ENCODE measurements at regions not wholly inside any gene's neighbourhood (a gene's known extent, or its start where the extent isn't known, plus 50 kb on each side); places are given as distances from the start of the nearest gene placed in this dataset.

DNA sequence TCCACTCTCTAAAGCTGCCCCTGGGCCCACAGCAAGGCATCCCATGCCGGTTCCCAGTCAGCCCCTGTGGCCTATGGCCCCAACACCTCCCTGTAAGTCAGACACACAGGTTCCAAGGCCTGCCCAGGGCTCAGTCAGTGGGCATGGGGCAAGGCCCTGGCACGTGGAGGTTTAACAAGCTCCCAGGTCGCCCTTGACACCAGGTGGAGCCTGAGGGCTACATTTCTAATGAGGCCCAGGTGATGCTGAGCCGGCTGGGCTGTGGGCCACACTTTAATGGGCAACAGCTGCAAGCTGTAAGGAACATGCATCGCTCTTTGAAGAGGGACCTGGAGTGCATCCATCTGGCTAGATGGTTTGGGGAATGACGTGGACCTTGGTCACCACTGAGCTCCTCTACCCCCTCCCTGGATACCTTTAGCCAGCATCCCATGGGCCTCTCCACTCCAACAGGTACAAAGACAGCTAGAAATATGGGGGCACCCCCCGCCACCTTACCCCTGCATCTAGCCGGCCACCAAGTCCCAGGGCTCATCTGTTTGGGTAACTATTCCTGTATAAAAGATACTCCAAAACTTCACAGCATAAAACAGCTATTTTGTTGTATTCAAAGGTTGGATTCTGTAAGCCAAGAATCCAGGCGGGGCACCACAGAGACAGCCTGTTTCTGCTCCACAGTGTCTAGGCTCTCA, 122.5 kb downstream of the OAT start:
- no peak overlapping the region for H3K4me3 ChIP-seq (ENCODE audit: low read depth, low read length)
- no peak for DNase-seq (ENCODE audit: low read depth, low spot score)
- ChIA-PET POLR2A (no interaction called here), CTCF (interaction anchor here (2.5 kb wide), 1 partner anchor 93 kb away, joined by 11 read pairs; no protein-coding TSS in a partner anchor)
- no peaks in the 10 kb centered on the region for H3K27me3 ChIP-seq (ENCODE audit: control insufficient read depth, insufficient read depth, low read length)
- TF ChIP-seq, protein P1, sequence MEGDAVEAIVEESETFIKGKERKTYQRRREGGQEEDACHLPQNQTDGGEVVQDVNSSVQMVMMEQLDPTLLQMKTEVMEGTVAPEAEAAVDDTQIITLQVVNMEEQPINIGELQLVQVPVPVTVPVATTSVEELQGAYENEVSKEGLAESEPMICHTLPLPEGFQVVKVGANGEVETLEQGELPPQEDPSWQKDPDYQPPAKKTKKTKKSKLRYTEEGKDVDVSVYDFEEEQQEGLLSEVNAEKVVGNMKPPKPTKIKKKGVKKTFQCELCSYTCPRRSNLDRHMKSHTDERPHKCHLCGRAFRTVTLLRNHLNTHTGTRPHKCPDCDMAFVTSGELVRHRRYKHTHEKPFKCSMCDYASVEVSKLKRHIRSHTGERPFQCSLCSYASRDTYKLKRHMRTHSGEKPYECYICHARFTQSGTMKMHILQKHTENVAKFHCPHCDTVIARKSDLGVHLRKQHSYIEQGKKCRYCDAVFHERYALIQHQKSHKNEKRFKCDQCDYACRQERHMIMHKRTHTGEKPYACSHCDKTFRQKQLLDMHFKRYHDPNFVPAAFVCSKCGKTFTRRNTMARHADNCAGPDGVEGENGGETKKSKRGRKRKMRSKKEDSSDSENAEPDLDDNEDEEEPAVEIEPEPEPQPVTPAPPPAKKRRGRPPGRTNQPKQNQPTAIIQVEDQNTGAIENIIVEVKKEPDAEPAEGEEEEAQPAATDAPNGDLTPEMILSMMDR (IDR thresholded peaks at IDR 0.05; ENCODE audit: low read depth, low read length), result no peak
- no peak overlapping the region for H3K27ac ChIP-seq (ENCODE audit: low read depth, low read length)
- H3K9me3 ChIP-seq (ENCODE audit: control insufficient read depth, insufficient read depth, low read length), result peaks cover 30% of the 10 kb centered on the region

DNA sequence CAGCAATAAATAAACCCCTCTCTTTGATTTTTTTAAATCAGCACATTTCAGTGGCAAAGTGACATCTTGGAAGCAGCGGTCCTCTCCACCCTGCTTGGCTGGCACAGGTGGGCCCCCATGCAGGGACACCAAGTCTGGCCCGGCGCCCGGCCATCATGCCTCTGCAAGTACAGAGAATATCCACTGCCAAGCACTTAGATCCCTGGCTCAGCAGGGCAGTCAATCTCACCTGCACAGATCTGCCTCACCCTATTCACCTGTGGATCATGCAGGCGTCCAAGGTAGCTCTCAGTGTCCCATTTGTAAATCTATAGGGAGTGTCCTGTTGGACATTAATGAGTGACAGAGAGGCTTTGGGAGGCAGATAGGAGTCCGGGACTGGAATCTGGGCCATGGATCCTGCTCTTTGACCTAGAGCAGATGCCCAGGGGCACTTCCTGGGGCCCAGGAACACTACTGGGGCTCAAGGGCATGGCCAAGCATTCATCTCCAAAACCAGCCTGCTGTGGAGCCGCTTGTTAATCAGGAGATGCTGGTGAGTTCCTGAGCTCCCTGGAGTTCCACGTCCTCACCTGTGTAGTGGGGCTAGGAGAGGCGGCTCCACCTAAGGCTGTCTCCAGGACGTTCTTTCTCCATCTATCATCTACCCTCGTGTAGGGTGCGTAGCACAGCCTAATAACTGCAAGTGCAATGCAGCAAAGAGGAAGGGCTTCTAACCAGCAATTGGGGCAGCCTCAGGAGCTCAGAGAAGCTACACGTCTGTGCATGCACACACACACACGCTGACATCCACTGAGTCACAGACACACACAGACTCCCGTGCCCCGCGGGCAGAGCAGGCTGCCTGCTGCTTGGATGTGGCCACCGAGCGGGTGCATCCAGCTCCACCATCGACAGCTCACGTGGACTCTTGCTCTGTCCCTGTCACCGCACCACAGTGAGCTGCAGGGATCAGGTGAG, 123.6 kb downstream of the OAT start:
- H3K9me3 ChIP-seq (ENCODE audit: control insufficient read depth, insufficient read depth, low read length), result peaks cover 23% of the 10 kb centered on the region
- no peak for DNase-seq (ENCODE audit: low read depth, low spot score)
- TF ChIP-seq, protein P1 (IDR thresholded peaks at IDR 0.05; ENCODE audit: low read depth, low read length), result no peak
- no peak overlapping the region for H3K27ac ChIP-seq (ENCODE audit: low read depth, low read length)
- ChIA-PET POLR2A (no interaction called here), CTCF (interaction anchor here (1.3 kb wide), 1 partner anchor 94 kb away, joined by 7 read pairs; no protein-coding TSS in a partner anchor)
- no peaks in the 10 kb centered on the region for H3K27me3 ChIP-seq (ENCODE audit: control insufficient read depth, insufficient read depth, low read length)
- no peak overlapping the region for H3K4me3 ChIP-seq (ENCODE audit: low read depth, low read length)

DNA sequence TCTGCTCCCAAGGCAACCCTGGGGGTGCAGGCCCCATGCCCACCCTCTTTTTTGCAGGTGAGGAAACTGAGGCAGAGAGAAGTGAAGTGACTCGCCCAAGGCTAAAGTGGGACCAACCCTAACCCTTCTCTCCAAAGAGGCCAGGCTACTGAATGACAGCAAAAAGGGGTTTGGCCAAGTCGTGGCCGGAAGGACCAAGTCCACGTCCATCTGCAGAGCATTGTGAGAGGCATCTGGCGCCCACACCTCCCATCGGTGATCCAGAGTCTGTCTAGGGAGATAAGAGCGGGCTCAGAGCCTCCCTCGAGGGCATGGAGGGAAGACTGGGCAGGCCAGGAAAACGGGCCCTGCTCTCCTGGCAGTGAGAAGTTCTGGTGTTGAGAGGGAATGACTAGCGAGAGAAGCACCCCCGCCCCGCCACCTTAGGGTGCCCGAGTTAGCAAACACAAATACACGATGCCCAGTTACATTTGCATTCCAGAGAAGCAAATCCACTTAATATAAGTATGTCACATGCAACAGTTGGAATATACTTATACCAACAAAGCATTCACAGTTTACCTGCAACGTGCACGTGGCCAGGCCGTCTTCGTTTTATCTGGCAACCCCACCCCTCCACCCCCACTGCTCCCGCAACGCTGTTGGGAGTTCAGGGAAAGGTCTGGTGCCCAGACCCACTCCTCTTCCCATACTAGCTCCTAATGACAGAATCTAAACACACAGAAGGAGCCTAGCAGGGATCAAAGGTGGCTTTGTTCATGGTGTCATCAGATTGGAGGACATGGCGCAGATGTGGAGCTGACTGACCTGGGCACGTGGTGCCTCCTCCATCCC, 124.9 kb downstream of the OAT start:
- no peak overlapping the region for H3K4me3 ChIP-seq (ENCODE audit: low read depth, low read length)
- TF ChIP-seq, protein P1 (IDR thresholded peaks at IDR 0.05; ENCODE audit: low read depth, low read length), result no peak
- ChIA-PET CTCF (no interaction called here), POLR2A (no interaction called here)
- no peak overlapping the region for H3K27ac ChIP-seq (ENCODE audit: low read depth, low read length)
- H3K9me3 ChIP-seq (ENCODE audit: control insufficient read depth, insufficient read depth, low read length), result peaks cover 22% of the 10 kb centered on the region; the same call in 1 of the 2 replicates
- H3K27me3 ChIP-seq (ENCODE audit: control insufficient read depth, insufficient read depth, low read length), result no peaks in the 10 kb centered on the region
- no peak for DNase-seq (ENCODE audit: low read depth, low spot score)

DNA sequence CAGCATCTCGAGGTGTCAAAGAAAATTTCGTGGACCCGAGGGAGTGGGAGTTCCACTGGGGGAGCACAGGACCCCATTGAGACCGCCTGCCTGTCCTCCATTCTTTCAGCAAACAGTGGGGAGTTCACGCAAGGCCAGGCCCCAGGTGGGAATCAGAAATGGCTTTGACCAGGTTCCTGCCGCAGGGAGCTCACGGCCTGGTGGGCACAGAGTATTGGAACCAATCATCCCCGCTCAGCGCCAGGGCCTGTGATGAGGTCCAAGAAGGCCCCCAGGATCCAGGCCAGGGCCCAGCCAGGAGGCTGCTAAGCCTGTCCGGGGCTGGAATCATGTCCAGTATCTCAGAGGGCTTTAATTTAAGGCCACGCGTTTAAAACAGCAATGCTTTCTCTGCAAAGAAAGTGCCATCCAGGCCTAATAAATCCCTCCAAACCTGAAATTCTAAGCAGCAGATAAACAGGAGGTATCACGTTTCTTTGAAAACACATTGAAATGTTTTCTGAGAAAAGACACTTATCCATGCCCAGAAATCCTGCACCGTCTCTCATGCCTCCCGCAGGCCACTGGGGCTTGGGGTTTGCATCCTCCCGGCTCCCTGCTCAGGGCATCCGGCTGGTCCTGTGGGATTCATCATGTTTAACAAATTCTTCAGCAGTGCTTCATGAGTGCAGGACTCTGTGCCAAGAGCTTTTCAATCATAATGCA, 125.7 kb downstream of the OAT start:
- CTCF ChIA-PET, result no interaction called here
- DNase-seq (ENCODE audit: low read depth, low spot score), result no peak
- TF ChIP-seq, protein P1 (IDR thresholded peaks at IDR 0.05; ENCODE audit: low read depth, low read length), result no peak

More for the DNA sequence above, 125.7 kb downstream of the OAT start:
- Histone ChIP-seq H3K27ac (ENCODE audit: low read depth, low read length) (no peak overlapping the region), H3K9me3 (ENCODE audit: control insufficient read depth, insufficient read depth, low read length) (peaks cover 22% of the 10 kb centered on the region; the same call in 1 of the 2 replicates), H3K4me3 (ENCODE audit: low read depth, low read length) (no peak overlapping the region), H3K27me3 (ENCODE audit: control insufficient read depth, insufficient read depth, low read length) (no peaks in the 10 kb centered on the region)
- POLR2A ChIA-PET, result no interaction called here
